ENCODE measurements at regions not wholly inside any gene's neighbourhood (a gene's known extent, or its start where the extent isn't known, plus 50 kb on each side); places are given as distances from the start of the nearest gene placed in this dataset.

GRCh38 chr18:64592246-64592645 is 443.4 kb upstream of the LINC00305 start:
- TF ChIP-seq CTCF (IDR thresholded peaks at IDR 0.05; ENCODE audit: insufficient read depth, low read length, poor library complexity, severe bottlenecking) (no peak), EZH2phosphoT487 (conservative IDR thresholded peaks at IDR 0.05; ENCODE audit: low read length) (no peak)

All from SU-DHL-6 (cell line).